Esophagus squamous epithelium (tissue), 4 donors: ENCODE measurements at regions not wholly inside any gene's neighbourhood (a gene's known extent, or its start where the extent isn't known, plus 50 kb on each side); places are given as distances from the start of the nearest gene placed in this dataset.

Experiments used
- POLR2A ChIP-seq, 4 donors: fragments of 450-650 bp; IDR thresholded peaks; one replicate each; pipeline ENCODE4 v1.6.1; 2017; ENCODE audit warnings: antibody characterized with exemption in 4 of 4, mild to moderate bottlenecking in 4 of 4, moderate library complexity in 3 of 4
- TF ChIP-seq, protein P1 (sequence below), 6 experiments: fragments of 450-650 bp in 4 of 6; fragments of 200-600 bp in 2 of 6; sonication (generic) in 2 of 6; IDR thresholded peaks; one replicate each; pipeline ENCODE4 v1.5.1; 2016 to 2019; ENCODE audit warnings: antibody characterized with exemption in 6 of 6, mild to moderate bottlenecking in 4 of 6, moderate library complexity in 4 of 6

DNA sequence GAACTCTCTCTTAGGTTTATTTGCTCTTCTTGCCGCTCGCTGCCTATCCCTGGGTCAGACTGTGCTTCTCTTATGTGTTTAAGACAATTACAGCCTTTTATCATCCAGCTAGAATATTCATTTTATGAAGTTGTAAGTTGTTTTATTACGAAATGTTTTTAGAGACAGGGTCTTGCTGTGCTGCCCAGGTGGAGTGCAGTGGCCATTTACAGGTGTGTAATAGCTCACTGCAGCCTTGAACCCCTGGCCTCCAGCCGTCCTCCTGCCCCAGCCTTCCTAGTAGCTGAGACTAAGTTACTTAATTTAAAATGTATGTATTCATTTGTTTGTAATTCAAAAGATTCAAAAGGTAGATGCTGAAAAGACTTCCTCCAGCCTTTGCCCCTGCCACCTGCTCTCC lies 99.0 kb upstream of the KIF26B start:
- no peak for TF ChIP-seq POLR2A (IDR thresholded peaks at IDR 0.05)
- TF ChIP-seq, protein P1, sequence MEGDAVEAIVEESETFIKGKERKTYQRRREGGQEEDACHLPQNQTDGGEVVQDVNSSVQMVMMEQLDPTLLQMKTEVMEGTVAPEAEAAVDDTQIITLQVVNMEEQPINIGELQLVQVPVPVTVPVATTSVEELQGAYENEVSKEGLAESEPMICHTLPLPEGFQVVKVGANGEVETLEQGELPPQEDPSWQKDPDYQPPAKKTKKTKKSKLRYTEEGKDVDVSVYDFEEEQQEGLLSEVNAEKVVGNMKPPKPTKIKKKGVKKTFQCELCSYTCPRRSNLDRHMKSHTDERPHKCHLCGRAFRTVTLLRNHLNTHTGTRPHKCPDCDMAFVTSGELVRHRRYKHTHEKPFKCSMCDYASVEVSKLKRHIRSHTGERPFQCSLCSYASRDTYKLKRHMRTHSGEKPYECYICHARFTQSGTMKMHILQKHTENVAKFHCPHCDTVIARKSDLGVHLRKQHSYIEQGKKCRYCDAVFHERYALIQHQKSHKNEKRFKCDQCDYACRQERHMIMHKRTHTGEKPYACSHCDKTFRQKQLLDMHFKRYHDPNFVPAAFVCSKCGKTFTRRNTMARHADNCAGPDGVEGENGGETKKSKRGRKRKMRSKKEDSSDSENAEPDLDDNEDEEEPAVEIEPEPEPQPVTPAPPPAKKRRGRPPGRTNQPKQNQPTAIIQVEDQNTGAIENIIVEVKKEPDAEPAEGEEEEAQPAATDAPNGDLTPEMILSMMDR (IDR thresholded peaks at IDR 0.05): no peak
